ENCODE measurements at regions not wholly inside any gene's neighbourhood (a gene's known extent, or its start where the extent isn't known, plus 50 kb on each side); places are given as distances from the start of the nearest gene placed in this dataset.

DNA sequence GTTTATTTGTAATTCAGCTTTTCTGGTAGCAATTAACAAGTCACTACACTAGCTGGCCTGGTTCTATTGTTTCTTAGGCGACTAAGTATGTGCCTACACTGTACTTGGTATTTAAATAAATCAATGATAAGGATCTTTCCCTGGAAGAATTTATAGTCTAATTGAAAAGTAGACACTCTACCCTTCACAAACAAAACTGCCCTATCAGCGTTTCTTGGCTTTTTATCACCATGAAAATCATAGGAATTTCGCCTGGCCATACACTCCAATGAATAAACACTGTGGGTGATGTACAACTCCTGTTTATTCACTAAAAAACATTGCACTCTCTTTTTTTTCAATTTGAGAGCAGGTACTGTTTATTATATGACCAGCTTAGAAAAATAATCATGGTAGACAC lies 702.9 kb upstream of the ADGRL2 start:
- TF ChIP-seq, protein P1, sequence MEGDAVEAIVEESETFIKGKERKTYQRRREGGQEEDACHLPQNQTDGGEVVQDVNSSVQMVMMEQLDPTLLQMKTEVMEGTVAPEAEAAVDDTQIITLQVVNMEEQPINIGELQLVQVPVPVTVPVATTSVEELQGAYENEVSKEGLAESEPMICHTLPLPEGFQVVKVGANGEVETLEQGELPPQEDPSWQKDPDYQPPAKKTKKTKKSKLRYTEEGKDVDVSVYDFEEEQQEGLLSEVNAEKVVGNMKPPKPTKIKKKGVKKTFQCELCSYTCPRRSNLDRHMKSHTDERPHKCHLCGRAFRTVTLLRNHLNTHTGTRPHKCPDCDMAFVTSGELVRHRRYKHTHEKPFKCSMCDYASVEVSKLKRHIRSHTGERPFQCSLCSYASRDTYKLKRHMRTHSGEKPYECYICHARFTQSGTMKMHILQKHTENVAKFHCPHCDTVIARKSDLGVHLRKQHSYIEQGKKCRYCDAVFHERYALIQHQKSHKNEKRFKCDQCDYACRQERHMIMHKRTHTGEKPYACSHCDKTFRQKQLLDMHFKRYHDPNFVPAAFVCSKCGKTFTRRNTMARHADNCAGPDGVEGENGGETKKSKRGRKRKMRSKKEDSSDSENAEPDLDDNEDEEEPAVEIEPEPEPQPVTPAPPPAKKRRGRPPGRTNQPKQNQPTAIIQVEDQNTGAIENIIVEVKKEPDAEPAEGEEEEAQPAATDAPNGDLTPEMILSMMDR (IDR thresholded peaks at IDR 0.05): no peak
- TF ChIP-seq POLR2A (IDR thresholded peaks at IDR 0.05) (no peak), EP300 (IDR thresholded peaks at IDR 0.05) (no peak)

Data from sigmoid colon (tissue), 4 donors.